Adrenal gland (tissue), 5 donors: ENCODE measurements at regions not wholly inside any gene's neighbourhood (a gene's known extent, or its start where the extent isn't known, plus 50 kb on each side); places are given as distances from the start of the nearest gene placed in this dataset.

Experiments
- POLR2A ChIP-seq, 2 donors: fragments of 450-650 bp; IDR thresholded peaks; one replicate each; pipeline ENCODE4 v1.6.1; 2017; ENCODE audit warnings: antibody characterized with exemption in 2 of 2, mild to moderate bottlenecking in 2 of 2, moderate library complexity in 1 of 2
- TF ChIP-seq, protein P1 (sequence below), 6 experiments: fragments of 450-650 bp in 4 of 6; fragments of 200-600 bp in 2 of 6; sonication (generic) in 1 of 6; IDR thresholded peaks; 1 replicate in 5 of 6; 2 replicates in 1 of 6; pipeline versions ENCODE4 v1.5.1 to v1.8.0; 2016 to 2021; ENCODE audit warnings: antibody characterized with exemption in 6 of 6, mild to moderate bottlenecking in 2 of 6, moderate library complexity in 1 of 6
- donor health status: DM: no; HTN: no; CAD: no.

- TF ChIP-seq, protein P1, sequence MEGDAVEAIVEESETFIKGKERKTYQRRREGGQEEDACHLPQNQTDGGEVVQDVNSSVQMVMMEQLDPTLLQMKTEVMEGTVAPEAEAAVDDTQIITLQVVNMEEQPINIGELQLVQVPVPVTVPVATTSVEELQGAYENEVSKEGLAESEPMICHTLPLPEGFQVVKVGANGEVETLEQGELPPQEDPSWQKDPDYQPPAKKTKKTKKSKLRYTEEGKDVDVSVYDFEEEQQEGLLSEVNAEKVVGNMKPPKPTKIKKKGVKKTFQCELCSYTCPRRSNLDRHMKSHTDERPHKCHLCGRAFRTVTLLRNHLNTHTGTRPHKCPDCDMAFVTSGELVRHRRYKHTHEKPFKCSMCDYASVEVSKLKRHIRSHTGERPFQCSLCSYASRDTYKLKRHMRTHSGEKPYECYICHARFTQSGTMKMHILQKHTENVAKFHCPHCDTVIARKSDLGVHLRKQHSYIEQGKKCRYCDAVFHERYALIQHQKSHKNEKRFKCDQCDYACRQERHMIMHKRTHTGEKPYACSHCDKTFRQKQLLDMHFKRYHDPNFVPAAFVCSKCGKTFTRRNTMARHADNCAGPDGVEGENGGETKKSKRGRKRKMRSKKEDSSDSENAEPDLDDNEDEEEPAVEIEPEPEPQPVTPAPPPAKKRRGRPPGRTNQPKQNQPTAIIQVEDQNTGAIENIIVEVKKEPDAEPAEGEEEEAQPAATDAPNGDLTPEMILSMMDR (IDR thresholded peaks at IDR 0.05) = no peak
- TF ChIP-seq POLR2A (IDR thresholded peaks at IDR 0.05) = no peak
These were observed 85.9 kb downstream of the NTMT2 start for GRCh38 chr1:170231662-170232061.
